Superior temporal gyrus (tissue), 1 donor: ENCODE measurements at regions not wholly inside any gene's neighbourhood (a gene's known extent, or its start where the extent isn't known, plus 50 kb on each side); places are given as distances from the start of the nearest gene placed in this dataset.

ENCODE experiments used
- DNase-seq: peaks from one replicate; pipeline ENCODE4 v3.0.0-alpha.2; 2016; ENCODE audit errors: extremely low spot score

- DNase-seq: no peak
Observed at GRCh38 chr19:27657271-27658051, 1555.5 kb downstream of the UQCRFS1 start.

GRCh38 chr19:27654266-27654990 lies 1558.5 kb downstream of the UQCRFS1 start:
- no peak for DNase-seq

GRCh38 chr19:27652796-27653195 lies 1560.2 kb downstream of the UQCRFS1 start:
- DNase-seq: no peak

GRCh38 chr19:27652281-27652680 lies 1560.7 kb downstream of the UQCRFS1 start:
- no peak for DNase-seq

GRCh38 chr19:27647423-27647822 lies 1565.5 kb downstream of the UQCRFS1 start:
- DNase-seq: no peak

- no peak for DNase-seq
Observed at GRCh38 chr19:27635401-27635800, 1577.5 kb downstream of the UQCRFS1 start.

GRCh38 chr19:27618006-27618405 lies 1594.9 kb downstream of the UQCRFS1 start:
- DNase-seq: no peak

- DNase-seq: no peak
Observed at GRCh38 chr19:27580906-27581305, 1632.0 kb downstream of the UQCRFS1 start.
